Caco-2 (cell line): ENCODE measurements at regions not wholly inside any gene's neighbourhood (a gene's known extent, or its start where the extent isn't known, plus 50 kb on each side); places are given as distances from the start of the nearest gene placed in this dataset.

Source experiments
- BruUV-seq: library from RNA; stranded (reverse); fragments of 400-500 nt; replicated peaks from 2 replicates; lab custom pipeline; 2021; lab: Mats Ljungman, UMichigan
- CTCF ChIA-PET: fragments of 300-600 bp; sonication (Branson Sonifier 250); formaldehyde crosslinking; loops from one replicate; lab custom pipeline; 2022; ENCODE audit warnings: antibody characterized with exemption; lab: Charles Lee
- POLR2A ChIA-PET: fragments of 300-600 bp; sonication (Branson Sonifier 250); formaldehyde crosslinking; loops from one replicate; lab custom pipeline; 2022; ENCODE audit warnings: antibody characterized with exemption; lab: Charles Lee
- DNase-seq, 2 experiments: peaks; one replicate each; pipeline versions ENCODE4 v3.0.0 to v3.0.0-alpha.2; 2020 to 2022
- H3K27me3 ChIP-seq: replicated peaks from 2 replicates; pipeline ENCODE4 v1.6.0; 2011; ENCODE audit warnings: low read length; ENCODE audit not compliant: control insufficient read depth, insufficient read depth
- H3K36me3 ChIP-seq: 2 replicates; pipeline ENCODE4 v1.5.1; 2011; ENCODE audit warnings: low read length; ENCODE audit not compliant: control insufficient read depth, insufficient read depth
- H3K4me1 ChIP-seq: fragments of 250-450 bp; sonication (Bioruptor Pico); 2 replicates; pipeline ENCODE4 v1.5.1; 2020; ENCODE audit warnings: mild to moderate bottlenecking
- H3K4me3 ChIP-seq: 2 replicates; pipeline ENCODE4 v1.5.1; 2011; ENCODE audit warnings: low read depth, mild to moderate bottlenecking, control low read depth, low read length
- H3K9me3 ChIP-seq: fragments of 250-450 bp; sonication (Bioruptor Pico); 2 replicates; pipeline ENCODE4 v1.5.1; 2020; ENCODE audit warnings: mild to moderate bottlenecking, moderate library complexity
- H3K27ac Mint-ChIP-seq: one replicate; pipeline ENCODE4 v1.8.0; 2022; ENCODE audit warnings: mixed read lengths; ENCODE audit not compliant: unreplicated experiment
- H3K27me3 Mint-ChIP-seq: one replicate; pipeline ENCODE4 v1.8.0; 2022; ENCODE audit warnings: mixed read lengths; ENCODE audit not compliant: insufficient read depth, unreplicated experiment
- H3K36me3 Mint-ChIP-seq: one replicate; pipeline ENCODE4 v1.8.0; 2022; ENCODE audit warnings: mild to moderate bottlenecking, mixed read lengths; ENCODE audit not compliant: insufficient read depth, unreplicated experiment
- H3K4me1 Mint-ChIP-seq: one replicate; pipeline ENCODE4 v1.8.0; 2022; ENCODE audit warnings: low read depth, mixed read lengths; ENCODE audit not compliant: unreplicated experiment
- H3K4me3 Mint-ChIP-seq: one replicate; pipeline ENCODE4 v1.8.0; 2022; ENCODE audit warnings: mild to moderate bottlenecking, moderate library complexity, mixed read lengths; ENCODE audit not compliant: unreplicated experiment
- H3K9me3 Mint-ChIP-seq: one replicate; pipeline ENCODE4 v1.8.0; 2022; ENCODE audit warnings: mixed read lengths; ENCODE audit not compliant: unreplicated experiment
- intact Hi-C: fragments of 100-400 bp; cut with micrococcal nuclease; formaldehyde crosslinking; loops from one replicate; pipeline ENCODE4 v1.10.0; 2022; ENCODE audit not compliant: unreplicated experiment
- TF ChIP-seq, protein P1 (sequence below), 2 experiments: fragments of 200-600 bp in 1 of 2; IDR thresholded peaks; 1 replicate in 1 of 2; 2 replicates in 1 of 2; pipeline versions ENCODE4 v1.5.1 to v1.8.0; 2011 to 2022; ENCODE audit warnings: antibody characterized with exemption in 1 of 2, control low read depth in 1 of 2, inconsistent platforms in 1 of 2, low read depth in 1 of 2, low read length in 1 of 2, mild to moderate bottlenecking in 1 of 2, moderate library complexity in 1 of 2; ENCODE audit not compliant: insufficient read depth in 1 of 2, severe bottlenecking in 1 of 2, unreplicated experiment in 1 of 2

DNA sequence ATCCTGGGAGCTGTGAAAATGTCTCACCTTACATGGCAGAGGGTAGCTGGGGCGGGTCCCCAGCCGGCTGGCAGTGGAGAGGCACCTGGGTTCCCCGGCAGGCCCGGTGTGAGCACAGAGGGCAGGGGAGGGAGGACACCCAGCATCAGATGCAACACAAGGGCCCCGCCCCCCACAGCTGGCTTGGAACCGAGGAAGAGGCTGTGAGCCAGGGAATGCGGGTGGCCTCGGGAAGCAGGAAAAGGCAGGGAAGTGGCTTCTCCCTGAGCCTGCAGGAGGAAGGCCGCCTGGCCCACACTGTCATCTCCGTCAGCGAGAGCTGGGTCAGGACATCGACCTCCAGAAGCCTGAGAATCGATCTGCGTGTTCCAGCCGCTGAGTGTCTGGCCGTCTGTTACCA, 87.3 kb downstream of the SIK1 start:
- H3K36me3 Mint-ChIP-seq: peaks cover 39% of the 10 kb centered on the region

DNA sequence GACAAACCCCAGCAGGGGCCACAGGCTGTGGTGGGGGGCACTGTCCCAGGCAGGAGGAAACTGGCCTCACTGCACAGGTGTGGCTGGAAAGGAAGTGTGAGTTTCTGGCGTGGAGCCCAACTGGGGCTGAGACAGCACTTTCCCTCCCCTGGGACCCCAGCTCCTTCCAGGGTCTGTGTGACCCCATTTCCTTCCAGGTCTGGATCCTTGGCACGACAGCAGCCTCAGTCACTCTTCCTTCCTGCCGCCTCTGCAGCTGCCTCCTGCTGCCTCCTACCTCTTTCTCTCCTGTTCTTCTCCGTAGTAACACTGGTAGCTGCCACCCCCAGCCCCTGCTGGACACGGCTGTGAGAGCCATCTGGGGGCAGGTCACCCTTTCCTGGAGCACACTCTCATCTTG, 88.0 kb downstream of the SIK1 start:
- no peaks in the 10 kb centered on the region for H3K9me3 ChIP-seq
- Mint-ChIP-seq H3K27ac (peak overlapping the region; percentile 56), H3K4me1 (peaks cover 32% of the 10 kb centered on the region), H3K36me3 (peaks cover 42% of the 10 kb centered on the region), H3K27me3 (no peaks in the 10 kb centered on the region), H3K4me3 (no peak overlapping the region), H3K9me3 (peaks cover 20% of the 10 kb centered on the region)
- H3K27me3 ChIP-seq: no peaks in the 10 kb centered on the region
- no peak overlapping the region for H3K4me3 ChIP-seq
- no TSS peak for BruUV-seq
- ChIA-PET POLR2A (no interaction called here), CTCF (no interaction called here)
- no peak for DNase-seq
- H3K36me3 ChIP-seq: no peaks in the 10 kb centered on the region
- intact Hi-C loops: no loop called here
- H3K4me1 ChIP-seq: peaks cover 53% of the 10 kb centered on the region
- TF ChIP-seq, protein P1, sequence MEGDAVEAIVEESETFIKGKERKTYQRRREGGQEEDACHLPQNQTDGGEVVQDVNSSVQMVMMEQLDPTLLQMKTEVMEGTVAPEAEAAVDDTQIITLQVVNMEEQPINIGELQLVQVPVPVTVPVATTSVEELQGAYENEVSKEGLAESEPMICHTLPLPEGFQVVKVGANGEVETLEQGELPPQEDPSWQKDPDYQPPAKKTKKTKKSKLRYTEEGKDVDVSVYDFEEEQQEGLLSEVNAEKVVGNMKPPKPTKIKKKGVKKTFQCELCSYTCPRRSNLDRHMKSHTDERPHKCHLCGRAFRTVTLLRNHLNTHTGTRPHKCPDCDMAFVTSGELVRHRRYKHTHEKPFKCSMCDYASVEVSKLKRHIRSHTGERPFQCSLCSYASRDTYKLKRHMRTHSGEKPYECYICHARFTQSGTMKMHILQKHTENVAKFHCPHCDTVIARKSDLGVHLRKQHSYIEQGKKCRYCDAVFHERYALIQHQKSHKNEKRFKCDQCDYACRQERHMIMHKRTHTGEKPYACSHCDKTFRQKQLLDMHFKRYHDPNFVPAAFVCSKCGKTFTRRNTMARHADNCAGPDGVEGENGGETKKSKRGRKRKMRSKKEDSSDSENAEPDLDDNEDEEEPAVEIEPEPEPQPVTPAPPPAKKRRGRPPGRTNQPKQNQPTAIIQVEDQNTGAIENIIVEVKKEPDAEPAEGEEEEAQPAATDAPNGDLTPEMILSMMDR (IDR thresholded peaks at IDR 0.05; ENCODE audit: insufficient read depth in 1 of 2, low read depth in 1 of 2, low read length in 1 of 2, severe bottlenecking in 1 of 2, unreplicated experiment in 1 of 2): no peak

More for the DNA sequence above, 87.3 kb downstream of the SIK1 start:
- H3K4me3 ChIP-seq: no peak overlapping the region
- Mint-ChIP-seq H3K27ac (peak overlapping the region; percentile 56), H3K9me3 (peaks cover 20% of the 10 kb centered on the region), H3K4me3 (no peak overlapping the region), H3K27me3 (no peaks in the 10 kb centered on the region), H3K4me1 (peaks cover 32% of the 10 kb centered on the region)
- BruUV-seq: no TSS peak
- intact Hi-C loops: loop anchor here (5.0 kb wide), 1 partner anchor 308 kb away; no protein-coding TSS in a partner anchor
- peaks cover 53% of the 10 kb centered on the region for H3K4me1 ChIP-seq
- H3K27me3 ChIP-seq: no peaks in the 10 kb centered on the region
- H3K36me3 ChIP-seq: no peaks in the 10 kb centered on the region
- CTCF ChIA-PET: interaction anchor here (1.5 kb wide), 1 partner anchor 29 kb away, joined by 5 read pairs; no protein-coding TSS in a partner anchor
- TF ChIP-seq, protein P1 (IDR thresholded peaks at IDR 0.05; ENCODE audit: insufficient read depth in 1 of 2, low read depth in 1 of 2, low read length in 1 of 2, severe bottlenecking in 1 of 2, unreplicated experiment in 1 of 2): no peak
- no peak for DNase-seq
- H3K9me3 ChIP-seq: no peaks in the 10 kb centered on the region
- POLR2A ChIA-PET: no interaction called here

- POLR2A ChIA-PET: no interaction called here
- Histone ChIP-seq H3K4me1 (peaks cover 49% of the 10 kb centered on the region), H3K9me3 (no peaks in the 10 kb centered on the region), H3K27me3 (no peaks in the 10 kb centered on the region), H3K36me3 (no peaks in the 10 kb centered on the region), H3K4me3 (no peak overlapping the region)
- intact Hi-C loops: no loop called here
- no peak for DNase-seq
- no peaks in the 10 kb centered on the region for H3K27me3 Mint-ChIP-seq
- H3K9me3 Mint-ChIP-seq: peaks cover 20% of the 10 kb centered on the region
- TF ChIP-seq, protein P1 (IDR thresholded peaks at IDR 0.05; ENCODE audit: insufficient read depth in 1 of 2, low read depth in 1 of 2, low read length in 1 of 2, severe bottlenecking in 1 of 2, unreplicated experiment in 1 of 2): no peak
- BruUV-seq: no TSS peak
- H3K4me3 Mint-ChIP-seq: no peak overlapping the region
- H3K27ac Mint-ChIP-seq: peak overlapping the region; percentile 56
- H3K4me1 Mint-ChIP-seq: peaks cover 37% of the 10 kb centered on the region
- H3K36me3 Mint-ChIP-seq: peaks cover 40% of the 10 kb centered on the region
- CTCF ChIA-PET: no interaction called here
These were observed 88.9 kb downstream of the SIK1 start for GRCh38 chr21:43337901-43338655.
